NCI-H82 treated with DMSO at 0.1 percent for 48 hours (cell line): ENCODE measurements at regions not wholly inside any gene's neighbourhood (a gene's known extent, or its start where the extent isn't known, plus 50 kb on each side); places are given as distances from the start of the nearest gene placed in this dataset.
"Not testable (repeated sequence)": the region's sequence is repeated elsewhere in the genome, so short reads cannot be mapped to it uniquely, and the experiment has no call there.

Source experiments
- DNase-seq: peaks from one replicate; lab custom pipeline; 2025; ENCODE audit not compliant: unreplicated experiment; lab: John Stamatoyannopoulos, UW

DNA sequence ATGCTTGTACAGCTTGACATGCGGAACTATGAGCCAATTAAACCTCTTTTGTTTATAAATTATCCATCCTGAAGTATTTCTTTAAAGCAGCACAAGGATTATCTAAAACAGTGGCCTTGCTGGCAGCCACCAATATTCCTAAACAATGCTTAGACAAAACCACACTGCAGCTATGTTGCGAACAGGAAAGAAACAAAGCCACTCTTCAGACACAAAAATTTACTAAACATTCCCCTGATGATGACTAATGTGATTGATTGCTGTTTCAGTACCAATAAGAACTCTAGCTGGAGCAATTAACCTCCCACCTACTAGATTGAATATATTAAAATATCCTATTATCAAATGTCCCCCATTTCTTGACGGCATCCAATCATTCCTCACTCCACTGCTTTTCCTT, 325.8 kb upstream of the REG3G start:
- peak; percentile 52 for DNase-seq

DNA sequence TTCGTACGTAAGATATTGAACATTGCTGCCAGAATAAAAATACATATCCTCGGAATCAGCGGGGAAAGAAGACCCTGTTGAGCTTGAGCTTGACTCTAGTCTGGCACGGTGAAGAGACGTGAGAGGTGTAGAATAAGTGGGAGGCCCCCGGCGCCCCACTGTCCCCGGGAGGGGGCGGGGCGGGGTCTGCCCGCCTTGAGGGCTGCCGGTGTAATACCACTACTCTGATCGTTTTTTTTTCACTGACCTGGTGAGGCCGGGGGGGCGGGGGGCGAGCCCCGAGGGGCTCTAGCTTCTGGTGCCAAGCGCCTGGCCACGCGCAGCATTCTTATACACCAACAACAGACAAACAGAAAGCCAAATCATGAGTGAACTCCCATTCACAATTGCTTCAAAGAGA, 324.0 kb upstream of the REG3G start:
- DNase-seq: no peak

GRCh38 chr2:78707776-78708386, 317.6 kb upstream of the REG3G start:
- peak; percentile 10 for DNase-seq

DNA sequence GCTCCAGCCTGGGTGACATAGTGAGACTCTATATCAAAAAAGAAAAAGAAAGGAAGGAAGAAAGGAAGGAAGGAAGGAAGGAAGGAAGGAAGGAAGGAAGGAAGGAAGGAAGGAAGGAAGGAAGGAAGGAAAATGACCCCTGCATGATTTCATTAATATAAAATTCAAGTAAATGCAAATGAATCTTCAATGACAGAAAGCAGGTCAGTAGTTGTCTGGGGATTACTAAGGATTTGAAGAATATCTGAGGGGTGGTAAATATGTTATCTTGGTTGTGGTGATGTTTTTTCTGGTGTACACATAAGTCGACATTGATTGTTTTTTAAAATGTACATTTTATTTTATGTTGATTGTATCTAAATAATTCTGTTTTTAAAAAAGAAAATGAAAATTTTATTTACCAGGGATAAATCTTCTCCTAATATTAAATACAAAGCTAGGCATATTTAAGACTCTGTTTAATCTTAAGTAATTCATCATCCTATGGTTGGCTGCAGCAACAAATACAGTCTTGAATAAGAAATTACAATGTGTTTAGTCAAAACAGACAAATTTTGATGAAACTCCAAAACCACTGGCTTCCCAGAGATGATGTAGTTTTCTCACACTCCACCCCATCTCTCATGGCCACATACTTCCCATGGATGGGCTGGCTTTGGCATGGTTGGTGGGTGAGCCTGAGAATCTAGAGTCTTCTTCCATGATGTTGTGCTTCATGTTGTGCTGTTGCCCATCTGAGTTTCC, 314.7 kb upstream of the REG3G start:
- DNase-seq: no peak

DNA sequence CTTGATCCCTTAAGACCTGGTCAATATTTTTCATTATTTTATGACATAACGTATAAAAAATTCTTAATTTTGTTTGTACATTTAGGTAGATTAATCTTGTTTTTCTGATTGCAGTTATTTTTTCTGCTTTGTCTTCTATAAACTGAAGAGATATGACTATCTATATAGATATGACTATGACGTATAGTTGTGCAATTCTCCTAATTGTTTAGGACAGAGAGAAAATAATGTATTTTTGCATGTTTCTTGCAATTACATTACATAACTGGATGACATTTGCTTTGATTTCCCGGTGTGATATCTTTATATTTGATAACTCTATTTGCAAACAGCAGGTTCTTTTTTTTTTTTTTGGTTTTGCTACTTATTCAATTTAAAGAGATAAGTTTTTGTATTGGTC, 310.2 kb upstream of the REG3G start:
- no peak for DNase-seq

GRCh38 chr2:78718024-78718423, 307.5 kb upstream of the REG3G start:
- no peak for DNase-seq

- no peak for DNase-seq
Measured at GRCh38 chr2:78718473-78718872, 307.0 kb upstream of the REG3G start.

DNA sequence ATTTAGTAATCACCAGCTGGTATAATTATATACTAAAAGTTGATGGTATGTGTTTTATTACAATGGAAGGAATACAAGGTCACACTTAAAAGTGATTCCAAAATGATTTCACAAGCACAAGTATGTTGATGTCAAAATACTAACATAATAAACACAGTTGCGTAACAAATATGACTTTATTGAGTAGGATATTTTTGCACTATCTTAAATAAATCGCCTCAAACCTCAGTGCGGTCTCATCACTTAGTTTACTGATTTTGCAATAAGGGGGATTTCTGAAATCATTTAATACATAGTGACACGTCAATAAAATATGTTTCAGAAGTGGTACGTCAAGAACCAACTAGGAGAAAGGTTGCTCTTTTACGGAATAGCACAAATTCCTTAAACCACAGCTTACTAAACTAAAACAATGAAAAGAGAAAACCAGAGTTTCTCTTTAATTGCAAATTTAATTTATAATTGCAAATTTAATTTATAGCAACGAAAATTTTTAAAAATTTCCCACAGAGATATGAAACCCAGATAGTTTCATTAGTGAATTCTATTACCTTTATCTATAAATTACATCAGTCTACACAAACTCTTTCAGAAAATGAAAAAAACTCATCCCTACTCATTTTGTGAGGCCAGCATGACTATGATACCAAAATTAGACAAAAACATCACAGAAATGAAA, 304.0 kb upstream of the REG3G start:
- DNase-seq: no peak

DNA sequence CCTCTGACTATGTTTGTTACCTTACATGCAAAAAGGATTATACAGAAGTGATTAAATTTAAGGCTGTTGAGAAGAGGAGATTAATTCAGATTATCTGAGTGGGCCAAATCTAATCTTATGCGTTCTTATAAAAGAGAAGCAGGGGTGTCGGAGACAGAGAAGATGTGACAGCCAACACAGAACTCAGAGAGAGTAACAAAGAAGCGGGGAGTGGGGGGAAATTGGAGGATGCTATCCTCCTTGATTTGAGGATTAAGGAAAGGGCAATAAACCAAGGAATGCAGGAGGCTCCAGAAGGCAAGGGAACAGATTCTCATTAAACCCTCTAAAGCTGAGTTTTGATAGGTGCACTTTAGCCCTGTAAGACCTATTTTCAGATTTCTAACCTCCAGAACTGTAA, 291.3 kb upstream of the REG3G start:
- peak; percentile 99 for DNase-seq

GRCh38 chr2:78739282-78739681, 286.2 kb upstream of the REG3G start:
- DNase-seq: no peak

DNA sequence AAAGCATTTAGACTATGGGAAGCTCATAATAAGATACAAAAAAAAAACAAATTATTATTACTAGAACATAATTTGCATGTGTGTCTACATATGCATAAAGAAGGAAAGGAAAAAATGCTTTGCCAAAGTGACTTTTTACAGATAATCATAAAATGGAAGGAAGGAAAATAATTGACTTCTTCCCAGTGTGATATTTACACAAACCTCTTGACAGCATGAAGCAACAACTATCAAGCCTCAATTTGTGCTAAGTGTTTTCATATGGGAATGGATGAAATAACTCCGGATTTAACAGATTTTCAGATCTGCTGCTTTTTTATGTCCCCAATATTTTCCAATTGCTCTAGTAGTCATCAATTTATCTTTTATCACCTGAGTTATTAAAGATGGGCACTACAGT, 275.9 kb upstream of the REG3G start:
- no peak for DNase-seq

- no peak for DNase-seq
Measured at GRCh38 chr2:78750219-78750618, 275.3 kb upstream of the REG3G start.

- DNase-seq: no peak
Measured at GRCh38 chr2:78754930-78755329, 270.6 kb upstream of the REG3G start.

- no peak for DNase-seq
Measured at GRCh38 chr2:78757191-78757590, 268.3 kb upstream of the REG3G start.

DNA sequence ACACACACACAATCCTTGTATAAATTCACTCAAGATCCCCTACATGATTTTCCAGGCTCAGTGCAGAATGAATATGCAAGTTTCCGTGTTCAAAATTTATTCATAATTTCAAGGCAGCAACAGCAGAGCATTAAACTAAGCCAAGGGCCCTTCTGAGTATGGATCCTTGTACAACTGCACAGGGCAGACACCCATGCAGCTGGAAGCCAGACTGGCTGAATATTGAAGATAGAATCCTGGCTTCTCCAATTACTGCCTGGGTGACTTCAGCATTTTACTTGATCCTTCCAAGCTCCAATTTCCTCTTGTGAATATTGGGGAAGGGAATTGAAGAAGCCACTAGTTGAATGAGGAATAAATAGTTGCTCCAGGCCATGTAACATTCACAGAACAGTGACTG, 267.9 kb upstream of the REG3G start:
- no peak for DNase-seq

DNA sequence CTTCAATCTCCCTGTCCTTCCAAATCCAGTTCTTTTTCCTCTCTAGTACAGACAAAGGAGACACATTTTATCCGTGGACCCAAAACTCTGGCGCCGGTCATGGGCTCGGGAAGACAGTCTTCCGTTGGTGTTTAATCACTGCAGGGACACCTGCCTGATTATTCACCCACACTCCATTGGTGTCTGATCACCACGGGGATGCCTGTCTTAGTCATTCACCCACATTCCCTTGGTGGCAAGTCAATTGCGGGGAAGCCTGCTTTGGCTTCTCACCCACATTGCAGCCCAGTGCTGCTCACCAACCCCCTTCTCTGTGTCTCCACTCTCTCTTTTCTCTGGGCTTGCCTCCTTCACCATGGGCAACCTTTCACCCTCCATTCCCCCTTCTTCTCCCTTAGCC, 266.7 kb upstream of the REG3G start:
- DNase-seq: not testable (repeated sequence)

GRCh38 chr2:78766459-78766858, 259.0 kb upstream of the REG3G start:
- no peak for DNase-seq

DNA sequence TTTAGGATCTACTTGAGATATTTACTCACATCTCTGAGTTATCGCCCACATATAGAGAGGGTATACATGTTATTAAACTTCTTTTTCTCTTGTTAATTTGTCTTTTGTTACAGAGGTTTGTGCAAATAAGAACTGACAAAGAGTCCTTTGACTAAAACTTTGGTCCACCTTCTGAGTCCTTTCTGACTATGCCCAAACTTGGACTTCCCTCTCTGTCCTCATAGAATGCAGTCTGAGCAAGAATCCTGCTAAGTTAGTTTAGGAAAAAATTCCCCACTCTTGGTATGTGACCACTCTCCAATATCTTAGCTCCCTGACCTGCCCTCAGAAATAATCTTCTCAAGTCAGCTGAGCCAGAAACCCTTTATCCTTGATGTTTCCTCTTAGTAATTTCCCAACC, 257.5 kb upstream of the REG3G start:
- no peak for DNase-seq

- DNase-seq: no peak
Measured at GRCh38 chr2:78775291-78775690, 250.2 kb upstream of the REG3G start.

DNA sequence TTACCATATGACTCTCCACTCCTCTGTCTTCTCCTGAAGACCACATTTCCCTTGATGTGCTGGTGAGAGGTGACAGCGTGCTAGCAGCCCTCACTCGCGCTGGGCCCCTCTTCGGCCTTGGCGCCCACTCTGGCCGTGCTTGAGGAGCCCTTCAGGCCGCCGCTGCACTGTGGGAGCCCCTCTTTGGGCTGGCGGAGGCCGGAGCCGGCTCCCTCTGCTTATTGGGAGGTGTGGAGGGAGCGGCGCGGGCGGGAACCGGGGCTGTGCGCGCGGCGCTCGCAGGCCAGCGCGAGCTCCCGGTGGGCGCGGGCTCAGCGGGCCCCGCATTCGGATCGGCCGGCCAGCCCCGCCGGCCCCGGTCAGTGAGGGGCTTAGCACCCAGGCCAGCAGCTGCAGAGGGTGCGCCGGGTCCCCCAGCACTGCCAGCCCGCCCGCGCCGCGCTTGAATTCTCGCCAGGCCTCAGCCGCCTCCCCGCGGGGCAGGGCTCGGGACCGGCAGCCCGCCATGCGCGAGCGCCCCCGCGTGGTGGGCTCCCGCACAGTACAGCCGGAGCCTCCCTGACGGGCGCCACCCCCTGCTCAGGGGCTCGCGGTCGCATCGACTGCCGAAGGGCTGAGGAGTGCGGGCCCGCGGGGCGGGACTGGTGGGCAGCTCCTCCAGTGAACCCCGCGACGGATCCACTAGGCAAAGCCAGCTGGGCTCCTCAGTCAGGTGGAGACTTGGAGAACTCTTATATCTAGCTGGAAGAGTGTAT, 246.6 kb upstream of the REG3G start:
- no peak for DNase-seq

DNA sequence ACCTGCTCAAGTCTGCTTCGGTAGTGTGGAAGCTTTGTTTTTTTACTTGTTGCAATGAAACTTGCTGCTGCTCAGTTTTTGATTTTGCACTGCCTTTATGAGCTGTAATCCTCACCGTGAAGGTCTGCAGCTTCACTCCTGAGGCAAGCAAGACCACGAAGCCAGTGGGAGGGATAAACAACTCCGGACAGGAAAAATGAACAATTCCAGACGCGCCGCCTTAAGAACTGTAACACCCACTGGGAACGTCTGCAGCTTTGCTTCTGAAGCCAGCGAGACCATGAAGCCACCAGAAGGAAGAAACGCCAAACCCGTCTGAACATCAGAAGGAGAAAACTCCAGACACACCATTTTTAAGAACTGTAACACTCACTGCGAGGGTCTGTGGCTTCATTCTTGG, 245.7 kb upstream of the REG3G start:
- DNase-seq: no peak

GRCh38 chr2:78780256-78780655, 245.2 kb upstream of the REG3G start:
- peak; percentile 59 for DNase-seq
